HEK293 (cell line): ENCODE measurements at regions not wholly inside any gene's neighbourhood (a gene's known extent, or its start where the extent isn't known, plus 50 kb on each side); places are given as distances from the start of the nearest gene placed in this dataset.

Experiments
- CTCF ChIA-PET: fragments of 350-600 bp; formaldehyde crosslinking; extraction: SDS; loops from one replicate; lab custom pipeline; 2021; ENCODE audit warnings: antibody characterized with exemption; lab: Yijun Ruan, JAX
- POLR2A ChIA-PET: fragments of 300-600 bp; formaldehyde crosslinking; extraction: SDS; loops from one replicate; lab custom pipeline; 2020; ENCODE audit warnings: antibody characterized with exemption, inconsistent platforms; lab: Yijun Ruan, JAX
- H3K27ac ChIP-seq: fragments of 200-500 bp; sonication (Bioruptor generic); 2 replicates; pipeline ENCODE4 v1.5.1; 2014; ENCODE audit warnings: low read depth, low read length, control low read depth, inconsistent platforms; ENCODE audit errors: extremely low read depth
- H3K36me3 ChIP-seq, 2 experiments: fragments of 200-500 bp in 1 of 2; sonication (Bioruptor generic) in 1 of 2; 1 replicate in 1 of 2; 2 replicates in 1 of 2; pipeline ENCODE4 v1.5.1; 2014 to 2017; ENCODE audit warnings: inconsistent platforms in 2 of 2, low read length in 2 of 2; ENCODE audit not compliant: control insufficient read depth in 2 of 2, insufficient read depth in 1 of 2
- H3K4me1 ChIP-seq: fragments of 200-500 bp; sonication (Bioruptor generic); 2 replicates; pipeline ENCODE4 v1.5.1; 2014; ENCODE audit warnings: mild to moderate bottlenecking, low read length, inconsistent platforms; ENCODE audit not compliant: control insufficient read depth, insufficient read depth
- H3K4me3 ChIP-seq: 2 replicates; pipeline ENCODE4 v1.5.1; 2011; ENCODE audit warnings: low read depth, mild to moderate bottlenecking, control low read depth, low read length, moderate library complexity
- H3K9me3 ChIP-seq: fragments of 200-500 bp; sonication (Bioruptor generic); 2 replicates; pipeline ENCODE4 v1.5.1; 2014; ENCODE audit warnings: low read depth, low read length, inconsistent platforms; ENCODE audit not compliant: control insufficient read depth, insufficient read depth
- HOXA7 ChIP-seq: sonication (generic); formaldehyde crosslinking; IDR thresholded peaks from 2 replicates; pipeline ENCODE4 v1.8.1; 2022; ENCODE audit warnings: missing genetic modification reagents, borderline replicate concordance
- HOXD13 ChIP-seq: sonication (generic); formaldehyde crosslinking; IDR thresholded peaks from 2 replicates; pipeline ENCODE4 v1.8.0; 2022; ENCODE audit warnings: missing genetic modification reagents, borderline replicate concordance
- KLF1 ChIP-seq: fragments of 450-650 bp; formaldehyde crosslinking; IDR thresholded peaks from 2 replicates; pipeline ENCODE4 v1.5.1; 2016; ENCODE audit warnings: missing biosample characterization, missing genetic modification characterization
- SETDB1 ChIP-seq: IDR thresholded peaks from one replicate; pipeline ENCODE4 v1.6.1; 2017; ENCODE audit warnings: mild to moderate bottlenecking, low read length, moderate library complexity, mixed read lengths; ENCODE audit not compliant: insufficient read length
- SP3 ChIP-seq: fragments of 450-650 bp; formaldehyde crosslinking; IDR thresholded peaks from 2 replicates; pipeline ENCODE4 v1.5.1; 2016; ENCODE audit warnings: missing biosample characterization, missing genetic modification characterization
- ZBTB17 ChIP-seq: fragments of 450-650 bp; formaldehyde crosslinking; IDR thresholded peaks from 2 replicates; pipeline ENCODE4 v1.5.1; 2016; ENCODE audit warnings: missing biosample characterization, missing genetic modification characterization
- ZEB2 ChIP-seq: fragments of 450-650 bp; formaldehyde crosslinking; IDR thresholded peaks from 2 replicates; pipeline ENCODE4 v1.5.1; 2016; ENCODE audit warnings: missing biosample characterization, missing genetic modification characterization
- ZNF10 ChIP-seq: fragments of 450-650 bp; formaldehyde crosslinking; IDR thresholded peaks from 2 replicates; pipeline ENCODE4 v1.5.1; 2017; ENCODE audit warnings: missing biosample characterization, missing genetic modification characterization
- ZNF114 ChIP-seq: fragments of 450-650 bp; formaldehyde crosslinking; IDR thresholded peaks from 2 replicates; pipeline ENCODE4 v1.5.0; 2017; ENCODE audit warnings: missing biosample characterization, missing genetic modification characterization
- ZNF140 ChIP-seq: fragments of 450-650 bp; formaldehyde crosslinking; IDR thresholded peaks from 2 replicates; pipeline ENCODE4 v1.5.1; 2016; ENCODE audit warnings: missing biosample characterization, missing genetic modification characterization
- ZNF146 ChIP-seq: fragments of 450-650 bp; formaldehyde crosslinking; IDR thresholded peaks from 2 replicates; pipeline ENCODE4 v1.5.1; 2016; ENCODE audit warnings: missing biosample characterization, missing genetic modification characterization
- ZNF18 ChIP-seq: fragments of 450-650 bp; formaldehyde crosslinking; IDR thresholded peaks from 2 replicates; pipeline ENCODE4 v1.5.1; 2016; ENCODE audit warnings: missing biosample characterization, missing genetic modification characterization
- ZNF26 ChIP-seq: fragments of 450-650 bp; formaldehyde crosslinking; IDR thresholded peaks from 2 replicates; pipeline ENCODE4 v1.5.1; 2016; ENCODE audit warnings: missing biosample characterization, missing genetic modification characterization
- ZNF266 ChIP-seq: fragments of 450-650 bp; formaldehyde crosslinking; IDR thresholded peaks from 2 replicates; pipeline ENCODE4 v1.5.1; 2016; ENCODE audit warnings: missing biosample characterization, missing genetic modification characterization, low read depth
- ZNF302 ChIP-seq: fragments of 450-650 bp; formaldehyde crosslinking; IDR thresholded peaks from 2 replicates; pipeline ENCODE4 v1.5.1; 2016; ENCODE audit warnings: missing biosample characterization, missing genetic modification characterization, low read depth
- ZNF510 ChIP-seq: fragments of 450-650 bp; formaldehyde crosslinking; IDR thresholded peaks from 2 replicates; pipeline ENCODE4 v1.5.1; 2018; ENCODE audit warnings: mild to moderate bottlenecking, missing genetic modification characterization, missing biosample characterization; ENCODE audit not compliant: insufficient replicate concordance
- ZNF544 ChIP-seq: fragments of 450-650 bp; formaldehyde crosslinking; IDR thresholded peaks from 2 replicates; pipeline ENCODE4 v1.5.0; 2017; ENCODE audit warnings: missing biosample characterization, missing genetic modification characterization
- ZNF560 ChIP-seq: fragments of 450-650 bp; formaldehyde crosslinking; IDR thresholded peaks from 2 replicates; pipeline ENCODE4 v1.5.1; 2017; ENCODE audit warnings: missing biosample characterization, missing genetic modification characterization, borderline replicate concordance
- ZNF571 ChIP-seq: fragments of 450-650 bp; formaldehyde crosslinking; IDR thresholded peaks from 2 replicates; pipeline ENCODE4 v1.5.0; 2017; ENCODE audit warnings: missing biosample characterization, missing genetic modification characterization
- ZNF585B ChIP-seq: fragments of 450-650 bp; formaldehyde crosslinking; IDR thresholded peaks from 2 replicates; pipeline ENCODE4 v1.5.1; 2016; ENCODE audit warnings: missing biosample characterization, missing genetic modification characterization
- ZNF596 ChIP-seq: fragments of 450-650 bp; IDR thresholded peaks from 2 replicates; pipeline ENCODE4 v1.5.0; 2018; ENCODE audit warnings: missing biosample characterization, mild to moderate bottlenecking, missing genetic modification characterization, moderate library complexity
- ZNF645 ChIP-seq: fragments of 450-650 bp; formaldehyde crosslinking; IDR thresholded peaks from 2 replicates; pipeline ENCODE4; 2016; ENCODE audit warnings: missing biosample characterization, missing genetic modification characterization
- ZNF701 ChIP-seq: fragments of 450-650 bp; formaldehyde crosslinking; IDR thresholded peaks from 2 replicates; pipeline ENCODE4 v1.5.1; 2016; ENCODE audit warnings: missing biosample characterization, missing genetic modification characterization
- ZNF76 ChIP-seq: fragments of 450-650 bp; formaldehyde crosslinking; IDR thresholded peaks from 2 replicates; pipeline ENCODE4; 2016; ENCODE audit warnings: low read depth, missing biosample characterization, missing genetic modification characterization, borderline replicate concordance
- ZSCAN30 ChIP-seq: fragments of 450-650 bp; IDR thresholded peaks from 2 replicates; pipeline ENCODE4 v1.5.1; 2018; ENCODE audit warnings: missing biosample characterization, mild to moderate bottlenecking, missing genetic modification characterization, moderate library complexity

- Histone ChIP-seq H3K4me3 (no peak overlapping the region), H3K9me3 (no peaks in the 10 kb centered on the region), H3K27ac (no peak overlapping the region), H3K36me3 (no peaks in the 10 kb centered on the region), H3K4me1 (peaks cover 8% of the 10 kb centered on the region; the same call in 1 of the 2 replicates)
- POLR2A ChIA-PET, result no interaction called here
- CTCF ChIA-PET, result interaction anchor here (0.7 to 1.0 kb wide), 2 partner anchors 20 to 399 kb away, joined by 3 to 4 read pairs; no protein-coding TSS in a partner anchor
- TF ChIP-seq ZNF302 (no peak), ZNF571 (tag by site-specific recombination) (no peak), ZNF146 (no peak), ZNF645 (tag by site-specific recombination) (no peak), HOXD13 (CRISPR knock-in tag) (no peak), ZNF585B (tag by site-specific recombination) (no peak), ZNF76 (tag by site-specific recombination) (no peak), HOXA7 (CRISPR knock-in tag) (no peak), ZNF10 (no peak), SP3 (no peak), ZNF114 (no peak), ZNF26 (tag by site-specific recombination) (no peak)
Measured at GRCh38 chr7:84668116-84668515, 473.5 kb upstream of the SEMA3A start.

- H3K36me3 ChIP-seq, result no peaks in the 10 kb centered on the region
- CTCF ChIA-PET, result no interaction called here
- H3K27ac ChIP-seq, result no peak overlapping the region
- H3K4me1 ChIP-seq, result peaks cover 8% of the 10 kb centered on the region; the same call in 1 of the 2 replicates
- POLR2A ChIA-PET, result no interaction called here
- no peak for TF ChIP-seq KLF1
- no peak for TF ChIP-seq ZNF596 (tag by site-specific recombination)
- no peak for TF ChIP-seq ZNF701 (tag by site-specific recombination)
- TF ChIP-seq SETDB1, result no peak
- no peak for TF ChIP-seq ZNF544 (tag by site-specific recombination)
- TF ChIP-seq ZNF510, result no peak
- TF ChIP-seq ZNF560 (tag by site-specific recombination), result no peak
- no peak for TF ChIP-seq ZEB2
- no peak for TF ChIP-seq ZSCAN30
- no peak for TF ChIP-seq ZBTB17 (tag by site-specific recombination)
- TF ChIP-seq ZNF266 (tag by site-specific recombination), result no peak
- TF ChIP-seq ZNF140 (tag by site-specific recombination), result no peak
- no peak for TF ChIP-seq ZNF26 (tag by site-specific recombination)
- TF ChIP-seq ZNF18 (tag by site-specific recombination), result no peak
- H3K9me3 ChIP-seq, result no peaks in the 10 kb centered on the region
- H3K4me3 ChIP-seq, result no peak overlapping the region
Measured at GRCh38 chr7:84666651-84667050, 472.1 kb upstream of the SEMA3A start.
